ENCODE measurements at regions not wholly inside any gene's neighbourhood (a gene's known extent, or its start where the extent isn't known, plus 50 kb on each side); places are given as distances from the start of the nearest gene placed in this dataset.
"Not testable (repeated sequence)": the region's sequence is repeated elsewhere in the genome, so short reads cannot be mapped to it uniquely, and the experiment has no call there.

- DNase-seq (ENCODE audit: extremely low read depth in 1 of 2, low read depth in 1 of 2), result no peak
These were observed 80.4 kb downstream of the PMAIP1 start for GRCh38 chr18:59980188-59980637.

- DNase-seq (ENCODE audit: extremely low read depth in 1 of 2, low read depth in 1 of 2), result no peak
These were observed 72.2 kb downstream of the PMAIP1 start for GRCh38 chr18:59971871-59972428.

- DNase-seq (ENCODE audit: extremely low read depth in 1 of 2, low read depth in 1 of 2), result not testable (repeated sequence)
These were observed 71.3 kb downstream of the PMAIP1 start for GRCh38 chr18:59971144-59971543.

DNA sequence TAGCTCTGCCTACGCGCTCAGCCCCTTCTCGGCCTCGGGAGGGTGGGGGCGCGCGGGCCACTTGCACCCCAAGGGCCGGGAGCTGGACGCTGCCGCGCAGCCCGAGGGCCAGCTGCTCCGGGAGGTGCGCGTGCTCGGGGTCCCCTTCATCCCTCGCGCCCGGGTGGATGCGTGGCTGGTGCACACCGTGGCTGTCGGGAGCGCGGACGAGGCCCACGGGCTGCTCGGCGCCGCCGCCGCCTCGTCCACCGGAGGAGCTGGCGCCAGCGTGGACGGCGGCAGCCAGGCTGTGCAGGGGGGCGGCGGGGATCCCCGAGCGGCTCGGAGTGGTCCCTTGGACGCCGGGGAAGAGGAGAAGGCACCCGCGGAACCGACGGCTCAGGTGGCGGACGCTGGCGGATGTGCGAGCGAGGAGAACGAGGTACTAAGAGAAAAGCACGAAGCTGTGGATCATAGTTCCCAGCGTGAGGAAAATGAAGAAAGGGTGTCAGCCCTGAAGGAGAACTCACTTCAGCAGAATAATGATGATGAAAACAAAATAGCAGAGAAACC is 69.8 kb downstream of the PMAIP1 start:
- not testable (repeated sequence) for DNase-seq (ENCODE audit: extremely low read depth in 1 of 2, low read depth in 1 of 2)

GRCh38 chr18:59968583-59968982 is 68.8 kb downstream of the PMAIP1 start:
- no peak for DNase-seq (ENCODE audit: extremely low read depth in 1 of 2, low read depth in 1 of 2)

- no peak for DNase-seq (ENCODE audit: extremely low read depth in 1 of 2, low read depth in 1 of 2)
These were observed 68.1 kb downstream of the PMAIP1 start for GRCh38 chr18:59967878-59968277.

DNA sequence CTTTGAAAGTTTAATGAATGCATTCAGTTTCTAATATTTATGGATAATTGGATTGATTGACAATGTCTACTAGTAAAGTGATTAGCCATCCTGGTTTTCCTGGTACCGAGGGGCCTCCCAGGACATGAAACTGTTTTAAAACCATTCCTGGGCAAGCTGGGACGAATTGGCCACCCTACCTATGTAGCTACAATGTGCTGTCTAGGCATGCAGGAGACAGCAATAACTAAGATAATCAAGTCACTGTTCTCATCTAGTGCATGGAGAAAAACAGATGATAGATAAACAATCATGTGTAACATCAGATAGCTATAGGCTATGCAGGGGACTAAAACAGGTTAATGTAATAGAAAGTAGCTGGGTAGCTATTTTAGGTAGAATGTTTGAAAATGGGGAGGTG is 67.1 kb downstream of the PMAIP1 start:
- no peak for DNase-seq (ENCODE audit: extremely low read depth in 1 of 2, low read depth in 1 of 2)

- no peak for DNase-seq (ENCODE audit: extremely low read depth in 1 of 2, low read depth in 1 of 2)
These were observed 63.4 kb downstream of the PMAIP1 start for GRCh38 chr18:59963229-59963628.

GRCh38 chr18:59961070-59961469 is 61.3 kb downstream of the PMAIP1 start:
- DNase-seq (ENCODE audit: extremely low read depth in 1 of 2, low read depth in 1 of 2), result no peak

DNA sequence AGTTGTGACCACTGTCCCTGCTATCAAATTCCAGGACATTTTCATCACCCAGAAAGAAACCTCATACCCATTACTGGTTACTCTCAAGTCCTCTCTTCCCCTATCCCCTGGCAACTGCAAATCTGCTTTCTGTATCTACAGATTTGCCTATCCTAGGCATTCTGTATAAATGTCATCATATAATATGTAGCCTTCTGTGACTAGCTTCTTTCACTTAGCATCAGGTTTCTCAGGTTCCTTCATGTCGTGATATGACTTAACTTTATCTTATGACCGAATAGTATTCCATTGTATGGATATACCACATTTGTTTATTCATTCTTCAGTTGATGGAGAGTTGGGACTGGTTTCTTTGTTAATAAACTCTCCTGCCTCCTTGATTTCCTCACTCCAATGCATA is 60.5 kb downstream of the PMAIP1 start:
- no peak for DNase-seq (ENCODE audit: extremely low read depth in 1 of 2, low read depth in 1 of 2)

- DNase-seq (ENCODE audit: extremely low read depth in 1 of 2, low read depth in 1 of 2), result no peak
These were observed 59.8 kb downstream of the PMAIP1 start for GRCh38 chr18:59959606-59960005.

DNA sequence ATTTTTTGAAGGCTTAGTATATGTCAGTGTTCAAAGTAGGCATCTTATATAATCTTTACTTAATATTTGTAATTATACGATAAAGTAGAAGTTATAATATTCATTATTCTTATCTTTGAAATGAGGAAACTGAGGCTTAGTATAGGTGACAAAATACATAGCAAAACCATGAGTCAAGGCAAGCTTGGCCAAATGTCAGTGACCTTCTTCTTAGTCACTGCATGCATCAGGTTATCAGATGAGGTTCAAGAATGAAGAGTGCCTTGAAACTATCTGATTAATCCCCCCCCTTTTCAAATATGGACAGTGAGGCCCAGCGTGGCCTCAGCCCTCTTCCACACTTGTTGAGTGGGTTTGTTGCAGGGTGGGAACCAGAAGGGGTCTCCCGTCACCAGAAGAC is 59.3 kb downstream of the PMAIP1 start:
- no peak for DNase-seq (ENCODE audit: extremely low read depth in 1 of 2, low read depth in 1 of 2)

- no peak for DNase-seq (ENCODE audit: extremely low read depth in 1 of 2, low read depth in 1 of 2)
These were observed 58.2 kb downstream of the PMAIP1 start for GRCh38 chr18:59957957-59958356.

DNA sequence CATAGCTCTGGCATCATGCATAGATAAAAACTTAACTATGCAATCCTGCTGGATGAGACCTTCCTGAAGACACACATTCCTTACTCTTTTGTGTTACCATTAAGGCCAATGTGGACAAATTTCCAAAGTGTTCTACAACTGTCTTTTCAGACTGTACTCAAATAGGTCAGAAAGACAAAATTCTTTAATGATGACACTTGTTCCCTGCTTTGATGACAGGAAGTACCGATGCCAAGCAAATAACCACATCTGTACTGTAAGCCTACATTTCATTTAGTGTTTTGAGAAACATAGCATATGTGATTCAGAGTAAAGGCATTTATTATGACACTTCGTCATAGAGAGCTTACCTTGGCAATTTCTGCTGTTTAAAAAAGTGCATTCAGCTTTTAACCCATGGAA is 55.0 kb downstream of the PMAIP1 start:
- DNase-seq (ENCODE audit: extremely low read depth in 1 of 2, low read depth in 1 of 2), result no peak

GRCh38 chr18:59954241-59954640 is 54.4 kb downstream of the PMAIP1 start:
- DNase-seq (ENCODE audit: extremely low read depth in 1 of 2, low read depth in 1 of 2), result no peak

Data from stimulated activated CD8-positive, alpha-beta memory T cell treated with anti-CD3 and anti-CD28 coated beads, Interleukin-7, amount 100 ng/mL, for 48 hours (primary cell).